Endometrium (tissue), 2 donors: ENCODE measurements at regions not wholly inside any gene's neighbourhood (a gene's known extent, or its start where the extent isn't known, plus 50 kb on each side); places are given as distances from the start of the nearest gene placed in this dataset.

Experiments
- FAIRE-seq: peaks from 2 replicates; lab custom pipeline; 2012; peaks lifted over from hg19 to GRCh38; lab: Jason Lieb, UNC
- donor health status: control.
- donor health status: control.

DNA sequence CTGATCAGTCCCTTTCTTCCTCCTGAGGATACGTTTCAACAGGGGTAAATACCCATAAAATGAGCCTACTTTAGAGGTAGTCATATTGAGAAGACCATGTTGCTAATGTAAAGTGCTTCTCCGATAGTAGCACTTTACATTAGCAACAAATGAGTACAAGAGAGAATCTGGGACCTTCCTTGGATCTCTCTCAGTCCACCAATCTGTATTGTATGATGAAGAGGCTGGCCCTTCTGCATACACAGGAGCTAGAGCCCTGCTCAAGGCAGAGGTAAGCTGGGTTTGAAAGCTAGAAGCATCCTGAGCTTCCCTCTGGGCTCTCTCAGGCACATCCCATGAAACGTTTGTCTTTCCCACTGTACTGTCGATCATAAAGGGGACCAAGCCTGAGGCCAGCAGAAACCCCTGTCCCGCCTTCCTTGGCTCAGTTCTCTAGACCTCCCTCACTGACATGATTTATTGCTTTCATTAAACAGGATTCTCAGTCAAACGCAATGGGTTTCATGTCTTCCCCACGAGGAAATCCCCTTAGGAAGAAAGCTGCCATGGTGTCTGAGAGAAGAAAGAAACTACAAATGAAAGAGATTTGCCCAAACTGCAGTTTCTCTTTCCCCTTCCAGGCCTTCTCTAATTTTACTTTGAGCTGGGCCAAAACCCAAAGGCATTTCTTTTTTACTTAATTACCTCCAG lies 62.8 kb upstream of the BCAR3 start:
- no peak for FAIRE-seq

DNA sequence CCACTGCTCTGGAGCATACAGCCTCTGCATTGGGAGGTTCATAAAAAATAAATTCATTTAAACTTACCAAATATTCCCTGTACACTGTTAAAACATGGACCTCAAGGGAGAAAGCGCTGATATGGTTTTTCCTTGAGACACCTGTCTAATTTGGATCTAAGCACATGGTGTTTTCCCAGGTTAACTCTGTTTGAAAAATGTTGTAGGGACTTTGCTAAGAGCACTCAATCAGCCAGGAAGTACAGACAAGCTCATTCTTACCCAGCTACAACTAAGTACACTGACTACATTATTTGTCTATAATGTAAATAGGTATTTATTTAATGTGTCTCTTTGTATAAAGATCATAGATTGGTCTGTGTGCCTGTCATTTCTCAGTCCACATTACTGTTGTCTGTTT lies 61.8 kb upstream of the BCAR3 start:
- no peak for FAIRE-seq

DNA sequence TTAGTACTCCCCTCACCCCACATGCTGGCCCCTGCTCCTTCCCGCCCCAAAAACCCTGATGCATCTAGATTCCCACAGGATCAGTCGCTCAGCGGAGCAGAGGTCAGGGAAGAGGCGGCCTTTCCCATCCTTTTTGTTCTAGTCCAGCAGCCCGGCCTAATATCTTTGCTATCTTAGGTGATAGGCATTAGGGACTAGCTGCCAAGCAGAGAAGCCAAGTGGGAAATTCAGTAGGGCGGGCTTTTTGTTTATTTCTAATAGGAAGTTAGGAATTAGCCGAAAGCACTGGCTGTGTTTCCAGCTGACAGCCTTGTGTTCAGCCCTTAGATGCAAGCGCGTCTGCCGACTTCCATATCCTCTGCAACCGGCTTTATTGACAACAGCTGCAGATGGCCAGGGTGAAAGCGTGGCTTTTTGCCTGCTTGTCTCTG lies 59.0 kb upstream of the BCAR3 start:
- no peak for FAIRE-seq

DNA sequence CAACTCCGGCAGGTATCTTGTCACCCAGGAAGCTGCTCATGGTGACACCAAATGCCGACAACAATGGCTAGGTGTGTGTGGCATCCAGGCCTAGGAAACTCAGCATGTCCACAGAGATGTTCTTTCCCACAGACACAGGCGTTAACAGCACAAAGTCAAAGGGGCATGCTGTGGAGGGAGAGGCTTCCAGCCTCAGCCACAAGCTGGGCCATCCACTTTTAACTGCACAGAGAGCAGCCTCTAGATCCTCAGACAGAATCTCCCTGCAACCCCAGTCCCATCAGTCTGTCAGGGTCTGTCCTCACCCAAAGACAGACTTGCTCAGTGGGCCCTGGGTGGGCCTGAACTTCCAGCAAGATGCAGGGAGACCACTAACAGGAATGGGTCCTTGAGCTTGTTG lies 58.5 kb upstream of the BCAR3 start:
- FAIRE-seq: no peak

DNA sequence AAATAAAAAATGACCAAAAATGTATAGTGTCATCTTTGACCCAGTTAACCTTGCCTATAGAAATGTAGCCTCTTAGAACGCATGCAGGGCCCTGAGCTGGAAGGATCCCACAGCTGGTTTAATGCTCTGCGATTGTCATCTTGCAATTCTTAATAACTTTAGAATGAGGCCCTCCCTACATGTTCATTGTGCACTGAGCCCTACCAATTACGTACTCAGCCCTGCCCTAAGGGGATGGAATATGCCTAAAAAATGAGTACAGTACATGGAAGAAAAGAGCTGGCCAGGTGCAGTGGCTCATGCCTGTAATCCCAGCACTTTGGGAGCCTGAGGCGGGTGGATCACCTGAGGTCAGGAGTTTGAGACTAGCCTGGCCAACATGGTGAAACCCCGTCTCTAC lies 57.8 kb upstream of the BCAR3 start:
- FAIRE-seq: no peak

DNA sequence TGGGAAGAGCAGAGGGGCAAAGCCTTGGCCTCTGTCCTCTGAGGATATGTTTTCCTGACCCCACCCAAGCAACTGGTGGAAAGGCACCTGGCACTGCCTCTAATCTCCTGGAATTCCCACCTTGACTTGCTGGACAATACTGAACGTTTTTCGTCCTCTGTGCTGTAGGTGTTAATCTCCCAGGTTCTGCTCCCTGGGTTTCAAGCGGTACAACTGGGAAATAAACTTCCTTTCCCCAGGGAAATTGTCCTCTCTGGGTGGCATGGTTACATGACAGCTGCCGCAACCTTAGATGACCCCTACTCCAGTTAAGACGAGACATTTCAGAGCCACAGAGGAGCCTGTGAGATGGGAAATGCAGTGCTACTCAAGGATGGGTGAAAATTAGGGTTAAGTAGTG lies 57.3 kb upstream of the BCAR3 start:
- FAIRE-seq: no peak

DNA sequence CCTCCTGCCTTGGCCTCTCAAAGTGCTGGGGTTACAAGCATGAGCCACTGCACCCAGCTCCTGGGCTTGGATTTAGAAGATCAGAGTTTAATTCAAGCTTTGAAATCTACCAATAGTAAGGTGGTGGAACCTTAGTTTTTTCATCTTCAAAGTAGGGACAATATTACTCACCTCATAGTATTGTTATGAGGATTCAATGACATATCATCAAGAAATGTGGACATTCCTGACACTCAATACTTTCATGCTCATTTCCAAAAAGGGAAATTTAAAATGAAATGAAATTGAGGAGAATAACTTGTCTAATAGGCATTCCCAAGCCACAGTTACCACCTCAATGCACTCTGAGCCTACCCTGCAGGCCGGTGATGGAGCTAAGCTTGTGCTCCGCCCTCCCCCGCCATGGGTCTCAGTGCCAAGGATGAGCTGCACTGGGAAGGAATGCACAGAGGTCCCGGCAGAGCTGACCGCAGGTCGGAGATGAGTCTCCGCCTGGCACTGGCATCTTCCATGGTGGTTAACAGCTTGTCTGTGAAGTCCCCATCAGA lies 56.5 kb upstream of the BCAR3 start:
- FAIRE-seq: no peak

DNA sequence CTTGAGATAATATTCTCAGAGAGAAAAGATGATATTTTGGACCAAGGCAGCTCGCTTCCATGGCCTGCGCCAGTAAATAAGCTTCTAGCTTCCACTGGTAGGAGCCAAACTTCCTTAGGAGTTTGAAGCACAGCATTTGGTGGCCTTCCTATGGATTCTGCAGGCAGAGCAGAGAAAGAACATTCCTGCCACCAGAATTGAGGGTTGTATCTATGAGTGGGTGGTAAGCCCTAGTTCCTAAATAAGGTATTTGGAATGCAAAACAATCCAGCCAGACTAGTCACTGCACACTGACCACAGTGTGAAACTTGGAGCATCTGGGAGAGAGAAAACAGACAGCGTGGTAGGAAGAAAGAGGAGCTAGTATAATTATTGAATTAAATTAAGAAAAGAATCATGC lies 54.1 kb upstream of the BCAR3 start:
- FAIRE-seq: no peak

DNA sequence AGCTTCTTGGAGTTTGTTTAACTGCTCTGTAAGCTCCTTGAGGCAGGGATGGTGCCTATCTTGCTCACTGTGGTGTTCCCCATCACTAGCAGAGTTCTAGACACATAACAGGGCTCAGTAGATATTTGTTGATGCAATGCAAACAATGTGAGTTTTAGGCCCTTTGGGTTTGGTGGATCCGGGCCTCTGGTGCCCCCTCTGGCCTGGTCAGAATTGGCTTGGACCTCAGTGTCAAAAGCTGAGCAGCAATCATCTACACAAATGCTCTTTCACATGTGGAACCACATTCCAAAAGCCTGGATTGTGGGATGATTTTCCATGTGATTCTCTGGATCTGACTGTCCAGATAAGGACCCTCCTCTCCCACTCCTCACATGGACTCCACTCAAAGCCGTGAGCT lies 53.4 kb upstream of the BCAR3 start:
- no peak for FAIRE-seq

DNA sequence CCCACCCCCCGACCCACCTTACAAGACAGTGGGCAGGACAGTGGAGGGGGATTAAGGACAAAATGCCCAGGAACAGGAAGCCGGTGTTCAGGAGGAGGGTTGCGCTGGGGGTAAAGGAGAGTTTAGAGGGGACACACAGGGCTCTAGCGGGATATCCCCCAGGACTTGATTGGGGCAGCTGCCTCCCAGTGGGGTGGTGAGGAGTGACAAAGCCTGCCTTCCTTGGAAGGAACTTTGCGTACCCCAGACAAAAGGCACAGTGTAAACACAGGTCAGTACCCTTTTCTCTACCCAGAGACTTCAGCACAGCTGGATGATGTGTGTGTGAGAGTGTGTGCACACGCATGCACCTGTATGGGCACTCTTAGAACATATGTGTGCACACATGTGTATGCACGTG lies 51.7 kb upstream of the BCAR3 start:
- no peak for FAIRE-seq

DNA sequence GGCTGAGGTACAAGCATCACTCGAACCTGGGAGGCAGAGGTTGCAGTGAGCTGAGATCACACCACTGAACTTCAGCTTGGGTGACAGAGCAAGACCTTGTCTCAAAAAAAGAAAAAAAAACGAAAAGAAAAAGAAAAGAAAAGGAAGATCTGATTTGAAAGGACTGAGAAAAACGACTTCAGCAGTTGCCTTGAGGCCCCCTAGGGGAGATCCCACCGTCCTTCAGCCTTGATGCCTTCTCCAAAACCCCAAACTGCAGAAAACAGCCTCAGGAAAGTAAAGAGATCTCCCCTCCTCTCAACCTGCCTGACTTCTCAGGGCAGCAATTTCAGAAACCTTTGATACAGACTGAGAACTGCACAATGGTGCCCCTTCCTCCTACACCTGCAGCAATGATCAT lies 50.9 kb upstream of the BCAR3 start:
- FAIRE-seq: no peak
